ENCODE measurements at regions not wholly inside any gene's neighbourhood (a gene's known extent, or its start where the extent isn't known, plus 50 kb on each side); places are given as distances from the start of the nearest gene placed in this dataset.

- no peak overlapping the region for H3K27ac Mint-ChIP-seq
- H3K4me1 Mint-ChIP-seq = peaks cover 17% of the 10 kb centered on the region
- peaks cover 74% of the 10 kb centered on the region for H3K27me3 Mint-ChIP-seq
- H3K4me3 Mint-ChIP-seq = no peak overlapping the region
- H3K9me3 Mint-ChIP-seq = no peaks in the 10 kb centered on the region
- no peaks in the 10 kb centered on the region for H3K36me3 Mint-ChIP-seq
- ATAC-seq = no peak
Observed at GRCh38 chr12:30820406-30820946, 65.7 kb upstream of the CAPRIN2 start.

DNA sequence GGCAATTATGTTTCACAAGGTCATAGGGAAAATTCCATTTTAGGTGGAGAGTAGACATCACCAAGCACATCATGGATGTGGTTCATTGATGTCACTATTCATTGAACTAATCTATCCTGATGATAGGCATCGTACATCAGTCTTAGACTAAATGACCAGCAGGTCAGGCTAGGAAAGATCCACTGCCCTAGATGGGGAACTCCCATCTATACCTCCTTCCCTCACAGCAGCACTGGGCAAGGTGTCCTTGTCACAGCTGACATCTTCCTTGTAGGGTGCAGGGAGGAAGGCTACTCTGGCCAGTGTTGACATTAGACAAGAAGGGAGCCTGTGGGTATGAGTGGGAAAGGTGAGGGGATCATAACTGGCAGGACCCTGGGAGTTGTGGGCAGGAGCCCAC, 63.8 kb upstream of the CAPRIN2 start:
- Mint-ChIP-seq H3K27ac (no peak overlapping the region), H3K4me3 (no peak overlapping the region), H3K4me1 (peaks cover 17% of the 10 kb centered on the region), H3K27me3 (peaks cover 62% of the 10 kb centered on the region), H3K9me3 (no peaks in the 10 kb centered on the region), H3K36me3 (no peaks in the 10 kb centered on the region)
- ATAC-seq = no peak

DNA sequence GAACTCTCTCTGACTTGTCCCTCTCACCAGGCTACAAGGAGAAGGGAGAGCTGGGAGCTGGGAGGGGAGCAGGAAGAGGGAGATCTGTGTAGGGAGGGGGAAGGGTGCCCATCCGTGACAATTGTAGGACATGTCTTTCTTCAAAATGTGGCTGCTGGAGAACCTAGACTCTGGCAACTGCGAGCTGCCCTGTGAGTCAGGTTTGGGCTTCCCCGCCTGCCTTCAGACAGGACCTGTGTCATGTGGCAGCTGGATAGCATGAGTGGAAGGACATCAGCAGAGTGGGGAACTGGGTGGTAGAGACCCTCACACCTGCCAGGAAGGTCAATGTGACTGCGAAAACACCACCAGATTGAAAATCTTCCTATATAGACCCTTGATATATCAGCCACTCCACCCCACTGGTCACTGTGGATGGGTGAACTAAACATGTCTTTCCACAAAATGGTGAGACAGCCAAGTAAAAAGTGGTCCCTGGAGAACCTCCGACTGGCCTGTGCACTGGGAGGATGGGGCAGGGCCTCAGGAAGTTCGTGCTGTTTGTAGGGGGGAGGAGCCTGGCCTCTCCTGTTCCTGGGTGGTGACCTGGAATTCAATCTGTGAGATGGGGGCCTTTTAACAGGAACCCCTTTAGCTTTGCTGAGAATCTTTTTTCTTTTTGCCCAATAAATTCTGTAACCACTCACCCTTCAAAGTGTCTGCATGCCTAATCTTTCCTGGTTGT, 62.2 kb upstream of the CAPRIN2 start:
- Mint-ChIP-seq H3K27ac (no peak overlapping the region), H3K27me3 (peaks cover 50% of the 10 kb centered on the region), H3K4me1 (peaks cover 2% of the 10 kb centered on the region), H3K36me3 (no peaks in the 10 kb centered on the region), H3K4me3 (no peak overlapping the region), H3K9me3 (no peaks in the 10 kb centered on the region)
- no peak for ATAC-seq

- no peak overlapping the region for H3K27ac Mint-ChIP-seq
- ATAC-seq = no peak
- peaks cover 37% of the 10 kb centered on the region for H3K27me3 Mint-ChIP-seq
- H3K9me3 Mint-ChIP-seq = no peaks in the 10 kb centered on the region
- no peaks in the 10 kb centered on the region for H3K4me1 Mint-ChIP-seq
- H3K4me3 Mint-ChIP-seq = no peak overlapping the region
- H3K36me3 Mint-ChIP-seq = no peaks in the 10 kb centered on the region
Observed at GRCh38 chr12:30814295-30814655, 59.5 kb upstream of the CAPRIN2 start.

- no peak for ATAC-seq
- no peaks in the 10 kb centered on the region for H3K36me3 Mint-ChIP-seq
- no peaks in the 10 kb centered on the region for H3K9me3 Mint-ChIP-seq
- H3K27me3 Mint-ChIP-seq = peaks cover 36% of the 10 kb centered on the region
- H3K4me3 Mint-ChIP-seq = no peak overlapping the region
- H3K27ac Mint-ChIP-seq = no peak overlapping the region
- H3K4me1 Mint-ChIP-seq = no peaks in the 10 kb centered on the region
Observed at GRCh38 chr12:30813525-30814294, 59.0 kb upstream of the CAPRIN2 start.

DNA sequence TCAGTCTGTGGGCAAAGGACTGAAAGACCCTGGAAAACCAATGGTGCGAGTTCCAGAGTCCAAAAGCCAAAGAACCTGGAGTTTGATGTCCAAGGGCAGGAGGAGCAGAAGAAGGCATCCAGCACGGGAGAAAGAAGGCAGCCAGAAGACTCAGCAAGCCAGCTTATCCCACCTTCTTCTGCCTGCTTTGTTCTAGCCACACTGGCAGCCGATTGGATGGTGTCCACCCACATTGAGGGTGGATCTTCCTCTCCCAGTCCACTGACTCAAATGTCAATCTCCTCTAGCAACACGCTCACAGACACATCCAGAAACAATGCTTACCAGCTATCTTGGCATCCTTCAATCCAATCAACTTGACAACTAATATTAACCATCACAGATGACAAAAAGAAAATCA, 57.2 kb upstream of the CAPRIN2 start:
- peaks cover 24% of the 10 kb centered on the region for H3K27me3 Mint-ChIP-seq

DNA sequence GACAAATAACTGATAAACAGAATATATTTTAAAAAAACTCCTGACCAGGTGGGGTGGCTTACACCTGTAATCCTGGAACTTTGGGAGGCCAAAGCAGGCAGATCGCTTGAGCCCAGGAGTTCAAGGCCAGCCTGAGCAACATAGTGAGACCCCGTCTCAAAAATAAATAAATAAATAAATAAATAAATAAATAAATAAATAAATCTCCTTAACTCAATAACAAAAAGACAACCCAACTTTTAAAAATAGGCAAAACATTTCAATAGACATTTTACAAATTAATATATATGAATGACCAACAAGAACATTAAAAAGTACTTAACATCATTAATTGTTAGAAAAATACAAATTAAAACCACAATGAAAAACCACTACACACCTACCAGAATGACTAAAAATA, 56.2 kb upstream of the CAPRIN2 start:
- no peak overlapping the region for H3K4me3 Mint-ChIP-seq
- no peak overlapping the region for H3K27ac Mint-ChIP-seq
- no peaks in the 10 kb centered on the region for H3K4me1 Mint-ChIP-seq
- no peak for ATAC-seq
- H3K9me3 Mint-ChIP-seq = peaks cover 3% of the 10 kb centered on the region
- peaks cover 13% of the 10 kb centered on the region for H3K27me3 Mint-ChIP-seq
- H3K36me3 Mint-ChIP-seq = peaks cover 5% of the 10 kb centered on the region

More for the DNA sequence above, 57.2 kb upstream of the CAPRIN2 start:
- peaks cover 5% of the 10 kb centered on the region for H3K36me3 Mint-ChIP-seq
- H3K9me3 Mint-ChIP-seq = peaks cover 3% of the 10 kb centered on the region
- no peaks in the 10 kb centered on the region for H3K4me1 Mint-ChIP-seq
- no peak overlapping the region for H3K27ac Mint-ChIP-seq
- H3K4me3 Mint-ChIP-seq = no peak overlapping the region
- no peak for ATAC-seq

DNA sequence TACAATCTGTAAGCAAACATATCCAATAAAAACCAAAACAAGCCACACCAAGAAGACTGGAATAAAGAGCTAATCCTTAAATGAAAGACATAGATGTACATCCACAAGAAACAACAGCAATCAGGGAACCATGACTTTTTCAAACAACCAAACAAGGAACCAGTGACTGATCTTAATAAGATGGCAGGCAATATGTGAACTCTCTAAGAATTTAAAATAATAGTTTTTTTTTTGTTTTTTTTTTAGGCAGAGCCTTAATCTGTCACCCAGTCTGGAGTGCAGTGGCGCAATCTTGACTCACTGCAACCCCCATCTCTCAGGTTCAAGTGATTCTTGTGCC, 52.9 kb upstream of the CAPRIN2 start:
- H3K27ac Mint-ChIP-seq = no peak overlapping the region
- no peak for ATAC-seq
- H3K4me3 Mint-ChIP-seq = no peak overlapping the region
- peaks cover 8% of the 10 kb centered on the region for H3K9me3 Mint-ChIP-seq
- H3K36me3 Mint-ChIP-seq = peaks cover 10% of the 10 kb centered on the region
- H3K27me3 Mint-ChIP-seq = peaks cover 10% of the 10 kb centered on the region
- no peaks in the 10 kb centered on the region for H3K4me1 Mint-ChIP-seq

GRCh38 chr12:30806989-30807694, 52.4 kb upstream of the CAPRIN2 start:
- Mint-ChIP-seq H3K27me3 (peaks cover 10% of the 10 kb centered on the region), H3K4me1 (no peaks in the 10 kb centered on the region), H3K4me3 (no peak overlapping the region), H3K9me3 (peaks cover 8% of the 10 kb centered on the region), H3K36me3 (peaks cover 10% of the 10 kb centered on the region), H3K27ac (no peak overlapping the region)
- ATAC-seq = no peak

DNA sequence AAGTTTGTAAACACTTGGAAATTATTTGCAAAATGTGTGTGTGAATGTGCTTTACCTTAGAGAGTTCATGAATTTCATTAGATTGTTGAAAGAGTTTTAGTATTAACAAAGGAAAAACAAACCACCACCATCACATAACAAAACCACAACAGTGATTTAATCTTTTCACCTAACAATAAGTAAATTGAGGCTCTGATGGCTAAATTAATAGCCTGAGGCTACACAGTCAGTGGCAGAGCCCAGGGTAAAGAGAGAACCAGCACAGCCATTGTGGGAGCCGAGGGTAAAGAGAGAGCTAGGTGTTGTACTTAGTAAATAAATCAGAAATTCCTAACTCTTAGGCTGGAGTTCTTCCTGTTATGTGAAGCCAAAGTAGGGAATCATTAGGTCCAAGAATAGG, 51.2 kb upstream of the CAPRIN2 start:
- no peaks in the 10 kb centered on the region for H3K4me1 Mint-ChIP-seq
- peaks cover 10% of the 10 kb centered on the region for H3K27me3 Mint-ChIP-seq
- peaks cover 10% of the 10 kb centered on the region for H3K36me3 Mint-ChIP-seq
- no peak overlapping the region for H3K27ac Mint-ChIP-seq
- no peak for ATAC-seq
- no peak overlapping the region for H3K4me3 Mint-ChIP-seq
- peaks cover 8% of the 10 kb centered on the region for H3K9me3 Mint-ChIP-seq

All from stimulated activated memory B cell treated with anti-CD40 and anti-IgM and Interleukin-4, amounts not matched to agents 10 μg/mL and 1 μg/mL and 100 μg/mL, for 72 hours (primary cell).